Inferior parietal cortex (tissue), 1 donor: ENCODE measurements at regions not wholly inside any gene's neighbourhood (a gene's known extent, or its start where the extent isn't known, plus 50 kb on each side); places are given as distances from the start of the nearest gene placed in this dataset.

Experiments used
- DNase-seq: peaks from one replicate; pipeline ENCODE4 v3.0.0-alpha.2; 2016; ENCODE audit errors: extremely low spot score

GRCh38 chr13:24008679-24009078, 111.4 kb upstream of the C1QTNF9B start:
- DNase-seq = no peak

DNA sequence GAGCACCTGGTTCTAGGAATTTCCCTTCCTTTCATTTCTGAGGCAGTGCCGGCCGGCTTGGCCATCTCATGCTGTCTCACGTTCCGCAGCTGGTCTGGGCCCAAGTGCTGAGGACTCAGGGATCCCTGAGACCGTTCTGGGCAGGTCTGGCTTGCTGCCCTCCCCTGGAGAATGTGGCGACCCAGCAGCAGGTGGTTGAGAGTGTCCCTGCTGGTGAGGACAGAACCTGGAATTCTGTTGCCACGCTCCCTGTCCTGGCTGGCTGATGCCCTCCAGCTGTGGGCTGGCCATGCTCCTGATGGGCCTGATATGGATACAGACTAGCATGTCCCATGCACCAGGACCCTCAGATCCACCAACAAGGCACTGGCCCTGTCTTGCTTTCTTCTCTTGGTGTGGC, 114.0 kb upstream of the C1QTNF9B start:
- no peak for DNase-seq

GRCh38 chr13:24012648-24013047, 115.3 kb upstream of the C1QTNF9B start:
- no peak for DNase-seq

DNA sequence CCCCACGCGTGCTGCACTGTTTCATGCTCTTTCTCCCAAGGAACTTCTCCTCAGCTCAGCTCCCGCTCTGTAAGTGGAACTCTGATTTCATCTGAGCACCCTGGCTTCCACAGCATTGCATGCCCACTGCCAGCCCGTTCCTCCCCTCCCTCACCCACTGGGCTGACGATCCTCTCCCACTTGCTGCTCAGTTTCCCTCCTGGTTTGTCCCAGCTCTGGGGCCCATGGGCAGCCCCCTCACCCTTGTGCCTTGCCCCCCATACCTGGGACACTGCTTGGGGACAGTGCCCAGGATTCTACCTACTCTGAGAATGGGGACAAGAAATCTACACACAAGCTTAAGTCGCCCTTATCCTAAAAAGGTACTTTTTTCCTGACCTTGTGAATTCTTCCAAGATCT, 115.9 kb upstream of the C1QTNF9B start:
- no peak for DNase-seq

- no peak for DNase-seq
Observed at GRCh38 chr13:24016046-24016445, 118.7 kb upstream of the C1QTNF9B start.

GRCh38 chr13:24022568-24022967, 125.3 kb upstream of the C1QTNF9B start:
- DNase-seq = no peak

DNA sequence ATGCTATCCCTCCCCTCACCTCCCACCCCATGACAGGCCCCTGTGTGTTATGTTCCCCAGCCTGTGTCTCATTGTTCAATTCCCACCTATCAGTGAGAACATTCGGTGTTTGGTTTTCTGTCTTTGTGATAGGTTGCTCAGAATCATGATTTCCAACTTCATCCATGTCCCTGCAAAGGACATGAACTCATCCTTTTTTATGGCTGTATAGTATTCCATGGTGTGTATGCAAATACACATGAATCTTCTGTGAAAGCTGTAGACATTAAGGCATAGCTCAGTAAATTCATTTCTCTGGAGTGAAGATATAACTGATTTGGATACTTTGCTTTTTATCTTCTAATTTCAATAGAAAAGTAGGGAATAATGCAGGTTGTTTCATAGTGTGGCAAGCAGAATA, 125.8 kb upstream of the C1QTNF9B start:
- DNase-seq = no peak

DNA sequence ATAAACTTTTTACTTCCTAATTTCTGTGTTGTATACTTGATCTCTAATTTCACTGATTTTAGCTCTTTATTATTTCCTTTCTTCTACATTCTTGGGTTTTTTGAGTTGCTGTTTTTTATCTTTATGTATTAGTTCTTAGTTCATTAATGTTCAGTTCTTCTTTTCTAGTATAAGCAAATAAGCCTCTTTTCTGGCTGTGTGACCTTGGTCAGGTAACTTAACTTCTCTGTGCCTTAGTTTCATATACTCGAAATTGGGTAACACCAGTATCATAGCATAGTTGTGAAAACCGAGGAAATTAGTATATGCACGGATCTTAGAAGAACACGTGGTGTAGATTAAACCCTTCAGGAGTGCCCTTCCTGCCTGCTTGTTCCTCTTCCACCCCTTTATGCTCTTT, 130.2 kb upstream of the C1QTNF9B start:
- no peak for DNase-seq

DNA sequence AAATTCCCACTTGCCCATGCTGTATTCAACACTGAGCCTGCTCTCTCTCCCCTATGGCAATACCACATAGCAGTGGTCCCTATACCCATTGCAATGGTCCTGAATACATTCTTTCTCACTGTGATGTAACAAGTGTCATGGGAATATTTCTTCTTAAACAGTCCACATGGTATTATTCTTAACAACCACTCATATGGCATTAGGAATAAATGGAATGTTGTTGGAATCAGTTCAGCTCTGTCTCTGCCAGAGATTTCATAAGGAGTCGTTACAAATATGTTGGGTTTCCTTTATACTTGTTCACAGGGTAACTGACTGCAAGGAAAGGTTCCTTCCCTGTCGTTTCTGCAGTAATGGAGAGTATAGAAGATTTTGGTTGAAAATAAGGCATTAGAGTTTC, 128.3 kb upstream of the SPATA13 start:
- DNase-seq = no peak

DNA sequence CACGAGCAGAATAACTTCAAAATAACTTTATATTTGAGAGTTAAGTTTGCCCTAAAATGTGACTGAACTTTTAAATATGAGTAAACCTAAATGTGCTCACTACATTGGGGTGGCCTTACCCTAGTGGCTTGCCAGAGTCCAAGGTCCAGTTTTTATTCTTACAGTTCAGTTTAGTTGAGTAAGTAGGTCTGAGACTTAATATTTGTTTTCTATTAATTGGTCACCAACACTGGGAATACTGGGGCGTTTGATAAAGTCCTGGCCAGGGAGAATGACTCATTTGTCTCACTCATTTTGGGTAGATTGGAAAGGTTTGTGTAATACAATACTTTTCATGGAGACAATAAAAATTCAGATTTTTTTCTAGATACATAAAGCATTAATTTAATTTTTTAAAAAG, 127.8 kb upstream of the SPATA13 start:
- no peak for DNase-seq

- DNase-seq = no peak
Observed at GRCh38 chr13:24033527-24034302, 126.8 kb upstream of the SPATA13 start.

DNA sequence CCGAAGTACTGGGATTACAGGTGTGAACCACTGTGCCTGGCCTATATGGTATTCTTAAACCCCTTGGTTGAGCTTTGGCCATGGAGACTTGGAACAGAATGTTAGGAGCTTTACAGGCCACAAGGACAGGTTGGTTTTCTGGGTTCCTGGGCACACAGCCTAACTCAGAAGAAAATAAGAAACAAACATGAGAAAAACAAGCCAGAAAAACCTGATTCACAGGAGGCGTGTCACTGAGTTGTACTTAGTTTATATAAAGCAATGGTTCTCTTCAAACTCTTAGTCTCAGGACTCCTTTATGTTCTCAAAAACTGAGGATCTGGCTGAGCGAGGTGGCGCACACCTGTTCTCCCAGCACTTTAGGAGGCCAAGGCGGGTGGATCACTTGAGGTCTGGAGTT, 125.1 kb upstream of the SPATA13 start:
- DNase-seq = no peak

GRCh38 chr13:24036115-24036514, 124.4 kb upstream of the SPATA13 start:
- no peak for DNase-seq

GRCh38 chr13:24038405-24038804, 122.1 kb upstream of the SPATA13 start:
- no peak for DNase-seq

DNA sequence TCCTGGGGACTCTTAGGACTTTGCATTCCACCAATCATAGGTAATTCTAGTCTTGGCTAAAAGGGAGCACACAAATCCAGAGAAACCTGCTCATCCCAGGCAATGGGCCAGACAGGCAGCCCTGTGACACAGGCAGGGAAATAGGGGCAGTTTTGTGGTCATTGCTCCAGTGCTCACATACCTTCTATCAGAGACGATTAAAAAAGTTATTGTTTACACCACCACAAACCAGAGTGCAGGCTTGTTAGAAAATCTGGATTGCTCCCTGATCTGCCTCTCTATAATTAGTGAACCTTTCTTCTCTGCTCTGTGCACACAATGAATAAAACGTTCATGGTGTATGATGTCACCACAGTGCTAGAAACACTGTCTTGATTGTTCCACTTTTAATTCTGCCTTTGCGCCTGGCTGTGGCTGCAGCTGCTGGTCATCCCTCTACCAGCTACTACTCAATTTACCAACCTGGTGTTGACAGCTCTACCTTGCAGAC, 121.6 kb upstream of the SPATA13 start:
- DNase-seq = peak; percentile 80

GRCh38 chr13:24039621-24040475, 120.7 kb upstream of the SPATA13 start:
- DNase-seq = peak; percentile 73

DNA sequence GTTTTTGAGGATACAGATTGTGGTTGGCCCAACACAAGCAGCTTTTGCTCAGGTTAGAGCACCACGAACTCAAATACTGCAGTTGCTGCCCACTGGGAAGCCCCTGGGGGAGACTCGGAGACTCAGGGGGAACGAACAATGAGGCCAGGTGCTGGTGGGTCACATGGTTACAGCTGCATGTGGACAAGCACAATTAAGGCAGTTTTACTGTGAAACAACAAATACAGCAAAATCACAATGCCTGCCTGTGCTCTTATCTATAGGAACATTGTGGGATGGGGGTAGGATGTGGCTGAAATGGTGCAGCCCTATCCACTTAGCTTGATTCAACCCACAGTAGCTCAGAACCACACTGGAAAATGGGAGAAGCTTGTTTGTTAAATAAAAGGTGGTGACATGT, 119.7 kb upstream of the SPATA13 start:
- no peak for DNase-seq

DNA sequence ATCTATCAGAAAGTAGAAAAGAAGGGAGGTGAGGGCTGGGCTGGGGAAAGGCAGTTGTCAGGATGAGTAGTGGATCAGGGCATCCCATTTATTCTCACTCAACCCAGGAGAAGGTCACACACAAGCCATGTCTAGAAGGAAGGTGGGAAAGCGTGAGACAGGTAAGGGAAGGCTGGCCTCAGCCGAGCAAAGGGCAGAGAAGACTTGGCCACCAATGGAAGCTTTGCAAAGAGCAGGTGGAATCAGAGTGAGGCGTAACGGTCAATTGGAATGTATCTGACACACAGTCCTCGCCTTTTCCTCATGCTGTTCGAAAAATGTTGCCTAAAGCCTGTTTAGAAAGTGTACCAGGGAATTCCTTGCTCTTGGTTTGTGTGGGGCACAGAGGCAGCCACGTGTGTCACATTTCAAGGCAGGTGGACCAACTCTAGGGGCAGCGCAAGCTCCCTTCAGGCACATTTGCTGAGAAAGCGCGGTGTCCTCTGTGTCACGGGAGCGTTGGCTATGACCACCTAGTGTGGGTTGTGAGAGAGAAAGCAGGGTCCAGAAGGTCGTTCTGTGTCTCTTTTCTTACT, 118.8 kb upstream of the SPATA13 start:
- DNase-seq = no peak

DNA sequence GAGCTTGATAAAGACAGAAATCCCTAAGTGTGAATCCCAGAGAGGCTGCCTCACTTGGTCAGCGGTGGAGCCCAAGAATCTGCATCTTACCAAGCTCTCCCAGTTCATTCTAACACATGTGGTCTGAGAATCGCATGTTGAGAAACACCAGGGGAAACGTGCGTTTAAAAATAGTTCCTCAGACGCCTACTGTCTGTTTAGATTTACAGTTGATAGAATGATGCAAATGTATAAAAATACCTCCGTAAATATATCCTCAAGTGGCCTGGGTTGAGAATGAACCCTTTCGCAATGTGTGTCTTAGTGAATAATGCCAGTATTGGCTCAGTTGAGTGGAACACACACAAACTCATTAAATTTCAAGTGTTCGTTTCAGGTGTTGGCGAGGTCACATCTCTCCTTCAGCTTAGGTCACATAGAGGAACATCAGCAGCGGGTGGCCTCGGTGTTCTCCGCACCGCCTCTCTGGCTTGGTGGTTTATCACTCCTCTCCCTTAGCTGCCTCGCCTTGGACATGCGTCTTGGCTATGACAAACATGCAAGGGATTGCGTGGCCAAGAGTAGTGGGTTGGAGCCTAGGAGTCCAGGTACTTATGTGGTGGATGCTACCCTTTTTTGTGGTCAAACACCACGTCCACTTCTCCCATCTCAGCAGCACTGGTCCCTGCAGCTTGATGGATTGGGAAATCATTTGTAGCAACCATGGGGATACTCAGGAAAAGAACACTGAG, 117.6 kb upstream of the SPATA13 start:
- no peak for DNase-seq

GRCh38 chr13:24043590-24044350, 116.8 kb upstream of the SPATA13 start:
- DNase-seq = no peak

- no peak for DNase-seq
Observed at GRCh38 chr13:24045597-24045996, 114.9 kb upstream of the SPATA13 start.
